ENCODE measurements at regions not wholly inside any gene's neighbourhood (a gene's known extent, or its start where the extent isn't known, plus 50 kb on each side); places are given as distances from the start of the nearest gene placed in this dataset.

- no peaks in the 10 kb centered on the region for H3K36me3 ChIP-seq
- intact Hi-C loops (cut with micrococcal nuclease) = no loop called here
- TF ChIP-seq CTCF (IDR thresholded peaks at IDR 0.05; ENCODE audit: borderline replicate concordance) = no peak
- DNase-seq = no peak
- H3K27me3 ChIP-seq (ENCODE audit: low read depth) = no peaks in the 10 kb centered on the region
- no peak overlapping the region for H3K4me3 ChIP-seq
- no peaks in the 10 kb centered on the region for H3K4me1 ChIP-seq
- H3K9me3 ChIP-seq (replicated peaks) = no peaks in the 10 kb centered on the region
- no peak overlapping the region for H3K27ac ChIP-seq (replicated peaks)
Measured at GRCh38 chr2:63665091-63665490, 76.3 kb downstream of the MDH1 start.

- no peak for TF ChIP-seq CTCF (IDR thresholded peaks at IDR 0.05; ENCODE audit: borderline replicate concordance)
- no peaks in the 10 kb centered on the region for H3K9me3 ChIP-seq (replicated peaks)
- DNase-seq = no peak
- no peaks in the 10 kb centered on the region for H3K4me1 ChIP-seq
- no peak overlapping the region for H3K27ac ChIP-seq (replicated peaks)
- intact Hi-C loops (cut with micrococcal nuclease) = no loop called here
- no peak overlapping the region for H3K4me3 ChIP-seq
- H3K27me3 ChIP-seq (ENCODE audit: low read depth) = no peaks in the 10 kb centered on the region
- no peaks in the 10 kb centered on the region for H3K36me3 ChIP-seq
Measured at GRCh38 chr2:63665846-63666475, 77.2 kb downstream of the MDH1 start.

GRCh38 chr2:63667132-63667700, 78.5 kb downstream of the MDH1 start:
- no peak for TF ChIP-seq CTCF (IDR thresholded peaks at IDR 0.05; ENCODE audit: borderline replicate concordance)
- Histone ChIP-seq H3K9me3 (replicated peaks) (no peaks in the 10 kb centered on the region), H3K27ac (replicated peaks) (no peak overlapping the region), H3K4me3 (no peak overlapping the region), H3K36me3 (no peaks in the 10 kb centered on the region), H3K27me3 (ENCODE audit: low read depth) (no peaks in the 10 kb centered on the region), H3K4me1 (no peaks in the 10 kb centered on the region)
- intact Hi-C loops (cut with micrococcal nuclease) = no loop called here
- no peak for DNase-seq

- Histone ChIP-seq H3K27me3 (ENCODE audit: low read depth) (no peaks in the 10 kb centered on the region), H3K4me3 (no peak overlapping the region), H3K4me1 (no peaks in the 10 kb centered on the region), H3K36me3 (no peaks in the 10 kb centered on the region), H3K9me3 (replicated peaks) (no peaks in the 10 kb centered on the region), H3K27ac (replicated peaks) (no peak overlapping the region)
- intact Hi-C loops (cut with micrococcal nuclease) = no loop called here
- TF ChIP-seq CTCF (IDR thresholded peaks at IDR 0.05; ENCODE audit: borderline replicate concordance) = no peak
- DNase-seq = no peak
Measured at GRCh38 chr2:63668000-63668399, 79.2 kb downstream of the MDH1 start.

- Histone ChIP-seq H3K4me1 (no peaks in the 10 kb centered on the region), H3K4me3 (no peak overlapping the region), H3K9me3 (replicated peaks) (no peaks in the 10 kb centered on the region), H3K27me3 (ENCODE audit: low read depth) (no peaks in the 10 kb centered on the region), H3K36me3 (no peaks in the 10 kb centered on the region), H3K27ac (replicated peaks) (no peak overlapping the region)
- DNase-seq = no peak
- intact Hi-C loops (cut with micrococcal nuclease) = no loop called here
- TF ChIP-seq CTCF (IDR thresholded peaks at IDR 0.05; ENCODE audit: borderline replicate concordance) = no peak
Measured at GRCh38 chr2:63668466-63668865, 79.7 kb downstream of the MDH1 start.

Measured in left ventricle myocardium inferior (tissue), 1 donor.